NCI-H2107 (cell line): ENCODE measurements at regions not wholly inside any gene's neighbourhood (a gene's known extent, or its start where the extent isn't known, plus 50 kb on each side); places are given as distances from the start of the nearest gene placed in this dataset.
A peak's percentile ranks its signal among the peaks of the same experiment; 100 is the strongest.
"Not testable (repeated sequence)": the region's sequence is repeated elsewhere in the genome, so short reads cannot be mapped to it uniquely, and the experiment has no call there.

ENCODE experiments used
- DNase-seq: peaks from one replicate; lab custom pipeline; 2025; lab: John Stamatoyannopoulos, UW

DNA sequence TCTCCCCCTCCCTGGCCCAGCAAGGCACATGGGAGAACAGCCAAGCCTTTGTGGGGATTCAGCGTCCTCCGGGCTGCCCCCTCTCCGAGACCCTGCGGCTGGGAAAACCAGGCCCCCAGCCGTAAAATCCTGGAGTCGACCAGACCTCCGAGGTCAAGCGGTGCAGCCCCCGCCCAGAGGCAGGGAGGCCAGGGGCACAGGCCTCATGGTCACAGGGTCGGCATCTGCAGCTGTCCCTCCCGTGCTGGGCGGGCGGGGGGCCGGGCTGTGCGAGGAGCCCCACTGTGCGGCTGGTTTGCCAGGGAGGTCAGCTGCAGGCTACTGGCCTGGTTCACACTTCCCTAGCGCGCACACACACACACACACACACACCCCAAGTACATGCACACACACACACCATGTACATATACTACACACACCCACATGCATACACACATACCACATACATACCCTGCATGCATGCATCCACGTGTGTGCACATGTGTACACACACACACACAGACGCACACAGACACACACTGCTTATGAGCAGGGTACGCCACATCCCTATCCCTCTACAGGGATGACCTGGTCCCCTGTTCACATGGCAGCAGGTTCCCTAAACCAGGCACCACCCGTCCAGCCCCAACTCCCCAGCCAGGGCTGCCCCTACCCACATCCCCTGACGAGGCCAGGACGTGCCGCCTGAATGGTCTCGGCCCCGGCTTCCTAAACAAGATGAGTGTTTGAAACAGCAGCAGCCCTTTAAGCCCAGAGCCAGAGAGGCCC is 108.9 kb upstream of the CIBAR2 start:
- DNase-seq = no peak

DNA sequence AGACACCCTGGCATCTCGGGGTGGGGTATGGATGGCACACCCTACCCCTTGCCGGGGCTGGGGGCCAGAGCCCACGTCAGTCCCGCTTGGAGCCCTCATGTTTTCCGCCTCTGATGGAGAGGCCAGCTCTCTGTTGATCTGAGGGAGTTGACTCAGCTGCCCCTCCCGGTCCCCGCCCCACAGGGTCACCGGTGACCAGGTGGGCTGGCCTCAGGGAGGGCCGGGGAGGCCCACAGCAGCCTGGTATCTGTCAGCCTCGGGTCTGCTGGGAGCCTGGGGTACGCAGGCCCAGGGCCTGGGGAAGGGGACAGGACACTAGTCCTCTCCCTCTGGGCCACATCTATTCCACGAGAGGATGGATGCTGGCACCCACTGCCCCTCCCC is 109.5 kb upstream of the CIBAR2 start:
- DNase-seq = no peak

DNA sequence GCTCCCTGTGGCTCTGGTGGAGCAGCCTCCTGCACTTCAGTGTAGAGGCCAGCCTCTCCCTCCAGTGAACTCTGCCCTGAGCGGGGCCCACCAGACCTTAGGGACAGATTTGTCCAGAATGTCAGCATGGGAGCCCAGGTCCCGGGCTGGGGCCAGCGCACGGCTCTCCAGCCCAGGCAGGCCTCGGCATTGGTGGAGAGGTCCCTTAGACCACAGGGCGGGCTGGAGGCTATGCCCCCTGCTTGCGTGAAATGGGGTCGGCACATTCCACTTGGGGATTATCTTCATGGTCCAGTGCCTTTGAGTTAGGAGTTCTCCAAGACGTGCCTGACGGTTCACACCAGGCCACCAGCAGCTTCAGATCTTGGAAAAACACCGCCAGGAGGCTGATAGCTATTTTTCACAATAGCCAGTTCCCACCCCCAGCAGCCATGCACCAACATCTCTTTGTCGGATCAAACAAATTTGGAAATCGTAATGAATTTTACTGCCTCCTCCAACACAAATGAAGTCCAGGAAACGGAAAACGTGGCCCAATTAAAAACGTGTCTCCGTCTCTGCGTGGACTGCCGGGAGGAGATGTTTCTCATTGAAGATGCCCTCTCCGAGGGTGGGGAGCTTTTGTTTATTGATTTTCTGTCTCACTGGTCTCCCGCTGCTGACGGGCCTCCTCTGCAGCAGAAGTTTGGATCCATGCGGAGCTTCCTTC is 110.0 kb upstream of the CIBAR2 start:
- DNase-seq = no peak

DNA sequence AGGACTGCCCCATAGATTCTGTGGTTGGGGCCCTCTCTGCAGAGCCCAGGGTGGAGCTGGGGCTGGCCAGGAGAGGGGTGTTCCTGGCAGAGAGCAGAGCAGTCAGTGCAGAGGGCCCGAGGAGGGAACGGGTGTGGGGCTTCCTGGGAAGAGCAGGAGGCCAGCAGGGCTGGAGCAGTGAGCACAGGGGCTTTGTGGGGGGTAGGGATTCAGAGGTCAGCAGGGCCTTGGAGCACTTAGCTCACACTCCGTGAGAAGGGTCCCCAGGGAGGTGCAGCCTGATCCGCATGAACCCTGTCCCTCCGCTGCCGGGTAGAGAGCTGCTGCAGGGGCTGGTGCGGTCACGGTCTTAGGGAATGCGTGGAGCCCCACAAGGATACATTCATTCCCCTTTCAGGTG is 113.0 kb upstream of the CIBAR2 start:
- no peak for DNase-seq

DNA sequence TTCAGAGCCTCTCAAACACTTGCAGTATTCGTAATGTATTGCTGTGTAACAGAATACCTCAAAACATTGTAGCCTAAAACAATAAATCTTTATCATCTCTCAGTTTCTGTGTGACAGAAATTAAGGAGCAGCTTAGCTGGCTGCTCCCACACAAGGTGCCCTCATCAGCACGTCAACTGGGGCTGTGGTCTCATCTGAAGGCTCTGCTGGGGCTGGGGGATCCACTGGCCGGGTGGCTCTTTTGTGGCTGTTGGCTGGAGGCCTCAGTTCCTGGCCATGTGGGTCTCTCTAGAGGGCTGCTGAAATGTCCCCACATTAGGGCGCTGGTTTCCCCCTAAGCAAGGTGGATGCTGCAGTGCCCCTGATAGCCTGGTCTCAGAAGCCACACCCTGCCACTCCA is 113.4 kb upstream of the CIBAR2 start:
- no peak for DNase-seq

DNA sequence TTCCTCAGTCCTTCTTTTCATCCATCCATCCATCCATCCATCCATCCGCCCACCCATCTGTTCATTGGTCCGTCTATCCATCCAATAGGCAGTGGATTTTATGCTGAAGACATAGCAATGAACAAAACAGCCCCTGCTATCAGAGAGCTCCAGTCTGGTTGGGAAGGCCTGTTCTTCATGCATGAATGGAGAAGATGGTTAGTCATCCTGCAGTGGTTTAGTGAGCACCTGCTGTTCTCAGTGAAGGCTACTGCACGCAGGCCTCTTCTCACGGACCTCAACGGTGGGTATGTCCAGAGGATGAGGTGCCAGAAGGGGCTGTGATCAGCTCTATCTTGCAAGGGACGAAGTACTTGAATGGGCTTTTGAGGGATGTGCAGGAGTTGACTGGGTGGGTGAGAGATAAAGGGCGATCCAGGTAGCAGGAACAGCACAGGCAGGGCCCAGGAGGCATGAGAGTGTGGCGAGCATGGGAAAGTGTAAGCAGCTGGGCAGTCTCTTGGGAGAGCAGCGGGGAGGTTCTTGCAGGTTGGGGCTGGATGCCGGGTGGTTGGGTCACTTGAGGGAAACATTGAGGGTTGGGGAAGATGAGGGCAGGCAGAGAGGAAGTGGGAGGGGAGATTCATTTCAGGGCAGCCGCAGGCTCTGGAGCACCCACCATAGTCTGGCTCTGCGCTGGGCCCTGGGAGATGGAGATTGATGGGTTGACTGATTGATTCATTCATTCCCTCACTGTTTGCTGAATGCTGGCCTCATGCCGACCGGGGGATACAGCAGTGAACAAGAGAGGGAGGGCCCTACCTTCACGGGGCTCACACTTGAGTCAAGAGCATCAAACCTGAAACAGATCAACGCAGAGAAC is 115.0 kb upstream of the CIBAR2 start:
- peak; percentile 37 for DNase-seq

DNA sequence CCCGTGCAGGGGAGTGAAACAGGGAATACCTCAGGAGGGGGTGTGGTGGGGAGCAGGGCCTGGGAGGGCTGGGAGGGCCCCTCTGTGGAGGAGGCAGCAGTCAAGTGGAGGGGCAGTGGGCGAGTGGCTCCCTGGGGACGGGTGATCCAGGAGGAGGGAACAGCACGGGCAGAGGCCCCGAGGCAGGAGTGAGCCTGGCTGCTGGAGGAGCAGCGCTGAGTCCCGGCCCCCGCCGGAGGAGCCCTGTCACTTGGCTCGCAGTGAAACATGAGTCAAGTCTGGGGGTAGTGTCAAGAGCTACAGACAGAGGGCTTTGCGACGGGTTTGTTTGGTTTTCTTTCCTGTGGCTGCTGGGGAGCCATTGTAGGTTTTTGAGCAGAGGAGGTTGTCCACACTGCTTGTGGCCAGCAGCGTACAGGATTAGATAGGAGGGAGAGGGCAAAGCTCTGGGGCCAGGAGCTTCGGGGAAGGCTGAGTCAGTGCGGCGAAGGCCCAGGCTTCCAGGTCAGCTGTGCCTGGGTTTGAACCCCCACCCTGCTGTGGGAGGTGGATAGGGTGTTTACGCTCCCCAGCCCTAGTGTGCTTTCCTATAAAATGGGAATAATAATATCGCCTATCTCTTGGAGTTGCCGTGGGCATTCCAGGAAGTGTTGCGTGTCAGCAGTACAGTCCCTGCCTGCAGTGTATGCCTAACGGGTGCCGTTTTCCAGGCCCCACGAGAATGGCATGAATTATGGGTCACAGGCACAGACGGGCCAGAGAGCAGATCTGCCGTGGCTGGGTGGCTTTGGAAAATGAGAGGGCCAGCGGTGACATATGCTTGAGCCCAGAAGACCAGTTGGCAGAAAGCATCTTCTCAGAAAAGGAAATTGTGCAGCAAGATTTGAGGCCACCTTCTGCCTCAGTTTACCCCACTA is 115.9 kb upstream of the CIBAR2 start:
- DNase-seq = peak; percentile 54

DNA sequence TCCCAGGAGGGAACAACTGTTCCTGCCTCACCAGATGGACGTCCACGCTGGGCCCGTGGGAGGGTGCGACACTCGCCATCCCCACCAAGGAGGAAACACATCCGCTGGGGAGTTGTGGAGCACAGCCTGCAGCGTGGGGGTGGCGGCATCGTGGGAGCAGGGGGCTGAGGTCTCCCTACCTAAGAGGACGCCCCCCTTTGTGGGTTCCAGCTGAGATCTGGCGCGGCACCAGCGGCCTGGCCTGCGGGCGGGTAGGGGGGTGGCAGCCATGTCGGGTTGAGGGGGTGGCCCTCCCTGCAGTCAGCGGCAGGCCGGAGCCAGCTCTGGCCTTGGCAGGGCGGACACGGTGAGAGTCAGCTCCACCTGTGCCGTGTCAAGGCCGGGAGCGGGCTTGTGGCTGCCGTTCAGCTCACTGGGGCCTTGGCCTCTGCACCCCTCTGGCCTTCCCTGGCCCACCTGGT is 116.7 kb upstream of the CIBAR2 start:
- DNase-seq = no peak

DNA sequence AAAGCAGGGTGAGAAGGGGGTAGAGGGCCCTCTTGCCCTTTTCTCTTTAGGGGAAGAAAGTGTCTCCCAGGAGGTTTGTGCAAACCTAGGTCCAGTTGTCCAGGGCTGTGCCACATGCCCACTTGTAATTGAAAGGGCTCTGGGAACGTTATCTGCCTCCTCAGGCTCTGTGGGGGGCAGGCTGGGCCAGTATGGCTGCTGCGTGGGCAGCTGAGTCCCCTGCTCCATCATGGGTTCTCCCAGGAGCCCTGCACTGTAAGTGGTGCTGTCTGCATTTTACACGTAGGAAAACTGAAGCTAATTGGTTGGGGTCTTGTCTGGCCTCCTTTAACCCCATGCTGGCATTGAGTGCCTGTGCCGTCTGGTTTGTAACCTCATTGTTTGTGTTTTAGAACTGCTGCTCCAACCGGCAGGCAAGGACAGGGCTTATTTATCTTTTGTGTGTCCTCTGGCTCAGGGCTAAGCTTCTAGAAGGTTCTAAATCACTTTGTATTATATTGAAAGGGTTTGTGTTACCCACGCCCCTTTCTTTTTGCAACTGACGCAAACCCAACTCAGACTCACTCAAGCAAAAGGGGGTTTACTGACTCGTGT is 117.7 kb upstream of the CIBAR2 start:
- no peak for DNase-seq

DNA sequence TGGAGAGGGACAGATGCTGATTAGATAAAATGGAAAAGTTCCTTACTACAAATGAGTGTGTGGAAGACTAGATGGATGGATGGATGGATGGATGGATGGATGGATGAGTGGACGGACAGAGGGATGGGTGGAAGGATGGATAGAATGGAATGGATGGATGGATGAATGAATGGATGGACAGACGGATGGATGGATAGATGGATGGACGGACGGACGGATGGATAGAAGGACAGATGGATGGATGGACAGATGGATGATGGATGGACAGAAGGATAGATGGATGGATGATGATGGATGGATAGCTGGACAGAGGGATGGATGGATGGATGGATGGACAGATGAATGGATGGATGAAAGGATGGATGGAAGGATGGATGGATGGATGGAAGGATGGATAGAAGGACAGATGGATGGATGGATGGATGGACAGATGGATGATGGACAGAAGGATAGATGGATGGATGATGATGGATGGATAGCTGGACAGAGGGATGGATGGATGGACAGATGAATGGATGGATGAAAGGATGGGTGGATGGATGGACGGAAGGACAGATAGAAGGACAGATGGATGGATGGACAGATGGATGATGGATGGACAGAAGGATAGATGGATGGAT is 118.6 kb upstream of the CIBAR2 start:
- DNase-seq = not testable (repeated sequence)

DNA sequence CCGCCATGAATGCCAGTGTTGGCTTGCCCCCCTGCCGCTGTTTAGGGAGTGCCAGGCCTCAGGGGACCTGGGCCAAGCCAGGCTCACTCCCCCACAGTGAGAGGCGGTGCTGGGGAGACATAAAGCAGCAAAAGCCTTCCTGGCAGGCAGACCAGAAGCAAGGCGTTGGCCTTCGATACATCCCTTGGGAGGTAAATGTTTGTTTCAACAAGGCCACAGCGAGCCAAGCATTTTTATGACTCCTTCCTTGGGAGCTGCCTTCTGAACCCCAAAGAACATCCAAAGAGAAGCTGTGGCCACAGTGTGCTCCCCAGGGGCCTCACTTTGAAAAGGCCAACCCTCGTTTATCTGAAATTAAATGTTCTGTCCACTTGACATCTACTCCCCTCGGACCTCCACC is 119.7 kb upstream of the CIBAR2 start:
- no peak for DNase-seq

DNA sequence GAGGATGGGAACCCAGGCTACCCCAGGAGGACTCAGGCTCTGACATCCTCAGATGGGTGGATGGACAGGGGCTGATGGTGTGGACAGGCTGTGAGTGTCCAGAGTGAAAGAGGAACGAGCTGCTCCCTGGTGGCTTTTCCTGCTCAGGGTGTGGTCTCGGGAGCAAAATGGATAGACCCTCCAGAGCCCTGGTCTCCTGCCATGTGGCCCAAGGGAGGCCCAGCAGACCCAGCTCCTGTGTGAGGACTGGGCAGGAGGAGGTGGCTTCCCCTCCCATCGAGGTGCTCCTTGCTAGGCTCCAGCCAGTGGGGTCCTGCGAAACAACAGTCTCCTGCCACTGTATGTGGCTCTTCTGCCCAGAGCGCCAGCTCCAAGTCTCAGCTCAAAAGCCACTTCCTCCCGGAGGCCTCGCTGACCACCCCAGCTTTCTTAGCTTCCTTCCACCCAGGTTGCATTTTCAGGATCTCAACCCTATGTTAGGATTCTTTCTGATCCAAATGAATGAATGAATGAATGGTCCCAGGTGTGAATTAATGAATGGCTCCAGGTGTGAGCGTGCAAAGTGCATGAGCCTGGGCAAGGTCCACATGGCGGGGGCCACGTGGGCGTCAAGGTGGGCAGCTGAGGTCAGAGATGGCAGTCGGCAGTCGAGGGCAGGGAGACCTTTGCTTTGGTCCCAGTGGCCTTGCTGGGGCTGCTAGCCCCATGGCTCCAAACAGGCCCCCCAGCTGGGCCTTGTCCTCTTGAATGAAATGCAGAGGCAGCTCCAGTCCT is 120.3 kb upstream of the CIBAR2 start:
- no peak for DNase-seq

DNA sequence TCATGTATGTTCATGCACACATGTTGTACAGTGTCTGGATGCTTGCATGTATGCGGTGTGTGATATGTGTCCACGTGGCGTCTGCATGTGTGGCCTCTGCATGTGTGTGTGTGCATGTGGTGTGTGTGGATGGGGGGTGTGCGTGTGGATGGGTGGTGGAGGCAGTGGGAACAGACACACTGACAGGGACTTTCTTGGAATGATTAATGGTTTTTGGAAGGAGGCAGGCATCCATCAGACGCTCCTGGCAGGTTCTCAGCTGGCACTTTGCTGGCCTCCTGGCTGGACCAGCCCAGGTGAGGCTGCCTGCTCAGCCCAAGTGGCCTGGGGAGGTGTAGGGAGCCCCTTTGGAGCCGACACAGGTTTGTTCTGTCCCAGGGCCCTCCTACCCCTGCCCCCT is 121.2 kb upstream of the CIBAR2 start:
- DNase-seq = no peak

DNA sequence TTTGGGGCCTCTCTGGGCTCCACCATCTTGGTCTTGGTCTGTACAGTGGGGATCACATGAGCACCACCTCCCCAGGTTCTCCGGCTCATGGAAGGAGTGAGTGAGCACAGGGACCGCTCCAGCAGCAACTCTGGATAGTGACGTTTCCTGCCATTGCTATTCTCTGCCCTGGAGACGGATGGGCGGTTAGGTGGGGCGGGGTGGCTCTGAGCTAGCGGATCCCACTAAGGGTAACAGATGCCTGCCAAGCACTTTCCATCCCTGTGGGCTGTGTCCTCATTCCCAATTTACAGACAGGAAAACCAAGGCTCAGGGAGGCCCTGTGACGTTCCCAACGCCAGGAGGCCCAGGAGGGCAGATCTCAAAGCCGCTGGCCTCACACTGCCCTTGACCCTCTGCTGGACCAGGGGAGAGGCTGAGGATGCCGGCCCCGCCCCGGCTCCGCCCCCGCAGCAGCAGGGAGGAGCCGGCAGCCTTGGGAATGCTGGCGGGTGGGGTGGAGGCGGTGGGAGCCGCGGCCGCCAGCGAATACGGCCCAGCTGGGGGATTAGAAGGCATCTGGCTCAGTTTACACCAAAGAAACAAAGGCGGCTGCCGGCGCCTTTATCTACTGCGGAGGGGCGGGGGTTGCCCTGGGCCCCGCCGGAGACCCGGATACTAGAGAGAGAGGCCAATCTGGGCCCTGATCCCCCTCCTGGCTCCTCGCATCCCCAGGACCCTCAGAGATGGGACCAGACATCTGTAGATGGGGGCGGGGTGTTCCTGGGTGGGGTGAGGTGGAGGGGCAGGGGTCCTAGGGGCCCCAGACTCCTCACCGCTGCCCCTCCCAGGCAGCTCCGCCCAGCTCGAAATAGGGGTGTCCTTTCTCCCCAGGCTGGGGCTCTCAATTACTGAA is 122.3 kb upstream of the CIBAR2 start:
- DNase-seq = no peak

DNA sequence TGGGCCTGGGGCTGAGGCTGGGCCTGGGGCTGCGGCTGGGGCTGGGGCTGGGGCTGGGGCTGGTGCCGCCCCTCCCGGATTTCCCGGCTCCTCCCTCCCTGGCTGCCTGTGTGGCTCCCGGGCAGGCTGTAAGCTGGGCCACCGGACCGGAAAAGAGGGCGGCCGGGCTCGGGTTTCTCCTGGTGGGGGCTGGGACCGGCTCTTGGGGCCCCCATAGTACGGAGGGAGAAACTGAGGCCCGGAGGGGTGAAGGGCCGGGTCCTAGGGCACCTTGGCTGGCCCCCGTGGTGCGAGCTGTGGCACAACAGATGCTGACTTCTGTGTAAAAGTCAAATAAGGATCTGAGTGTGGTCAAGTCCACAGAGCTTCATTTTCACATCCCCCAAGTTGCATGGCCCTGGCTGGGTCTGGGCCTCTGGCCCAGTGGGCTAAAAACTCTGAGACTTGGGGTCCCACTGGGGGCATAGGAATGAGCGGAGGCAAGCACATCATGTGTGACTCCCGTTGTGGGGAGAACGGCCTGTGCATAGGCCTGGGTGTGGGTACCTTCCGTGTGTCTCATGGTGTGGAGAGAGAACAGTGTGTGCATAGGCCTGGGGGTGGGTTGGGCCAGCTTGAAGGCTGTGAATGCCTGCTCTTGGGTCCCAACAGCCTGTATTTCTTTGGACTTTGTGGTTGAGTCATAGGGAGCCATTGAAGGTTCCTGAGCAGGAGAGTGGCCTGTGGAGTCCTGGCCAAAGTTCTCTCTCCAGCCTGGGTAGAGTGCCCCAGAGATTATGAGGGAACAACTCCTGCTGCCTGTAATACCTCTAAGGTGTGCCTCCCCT is 123.9 kb upstream of the CIBAR2 start:
- no peak for DNase-seq

DNA sequence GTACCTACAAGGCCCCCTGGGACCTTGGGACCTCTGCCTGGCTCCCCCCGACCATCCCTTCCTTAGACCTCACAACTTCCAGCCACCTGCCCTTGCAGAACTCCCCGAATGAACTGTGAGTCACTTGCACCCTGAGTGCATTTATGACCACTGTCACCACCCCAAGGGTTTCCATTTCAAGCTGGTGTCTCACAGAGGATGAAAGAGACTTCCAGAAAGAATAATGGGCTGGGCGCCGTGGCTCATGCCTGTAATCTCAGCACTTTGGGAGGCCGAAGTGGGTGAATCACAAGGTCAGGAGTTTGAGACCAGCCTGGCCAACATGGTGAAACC is 124.5 kb upstream of the CIBAR2 start:
- no peak for DNase-seq

DNA sequence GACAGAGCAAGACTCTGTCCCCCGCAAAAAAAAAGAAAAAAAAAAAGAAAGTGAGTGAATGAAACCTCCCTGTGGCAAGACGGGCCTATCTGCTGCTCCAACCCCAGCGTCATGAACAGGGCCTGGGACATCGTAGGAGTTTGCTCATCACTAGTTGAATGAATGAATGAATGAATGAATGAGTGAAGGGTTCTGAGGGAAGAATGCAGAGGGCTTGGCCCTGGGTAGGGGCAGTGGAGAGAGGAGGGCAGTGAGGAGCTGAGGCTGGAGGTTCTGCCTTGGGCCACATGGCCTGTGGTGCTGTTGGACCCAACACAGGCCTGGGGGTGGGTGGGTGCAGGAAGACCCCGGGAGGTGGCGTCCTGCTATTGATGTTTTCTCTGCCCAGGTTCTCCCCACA is 125.5 kb upstream of the CIBAR2 start:
- DNase-seq = no peak

DNA sequence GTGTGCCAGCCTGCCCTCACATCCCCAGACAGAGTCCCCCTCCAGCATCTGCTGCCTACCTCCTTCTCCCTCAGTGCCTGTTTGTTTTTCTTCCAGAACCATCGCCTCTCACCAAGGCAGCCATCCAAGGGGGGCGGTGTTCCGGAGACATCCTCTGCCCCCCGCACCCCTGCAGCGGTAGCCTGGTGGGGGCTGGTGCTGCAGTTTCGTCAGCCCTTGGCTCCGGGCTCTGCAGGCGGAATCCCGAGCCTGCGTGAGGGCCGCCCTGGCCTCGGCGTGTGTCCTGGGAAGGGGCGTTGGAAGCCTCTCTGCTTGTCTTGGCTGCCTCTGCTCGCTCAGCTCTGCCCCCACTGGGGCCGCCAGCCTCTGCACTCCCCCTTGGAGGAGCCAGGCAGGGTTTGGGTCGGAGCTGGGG is 126.0 kb upstream of the CIBAR2 start:
- DNase-seq = no peak
